ENCODE measurements at regions not wholly inside any gene's neighbourhood (a gene's known extent, or its start where the extent isn't known, plus 50 kb on each side); places are given as distances from the start of the nearest gene placed in this dataset.
"Not testable (repeated sequence)": the region's sequence is repeated elsewhere in the genome, so short reads cannot be mapped to it uniquely, and the experiment has no call there.

DNA sequence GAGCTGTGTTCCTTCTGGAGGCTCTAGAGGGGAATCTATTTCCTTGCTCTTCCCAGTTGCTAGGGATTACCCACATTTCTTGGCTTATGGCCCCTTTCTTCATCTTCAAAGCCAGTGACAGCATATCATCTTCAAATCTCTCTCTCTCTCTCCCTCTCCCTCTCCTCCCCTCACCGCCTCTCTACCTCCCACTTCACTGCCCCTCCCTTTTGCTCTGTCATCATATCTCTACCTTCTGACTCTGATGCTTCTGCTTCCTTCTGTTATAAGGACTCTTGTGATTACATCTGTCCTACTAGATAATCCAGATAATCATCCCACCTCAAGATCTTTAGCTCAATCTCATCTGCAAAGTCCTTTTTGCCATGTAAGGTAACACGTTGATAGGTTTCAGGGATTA, 93.1 kb upstream of the TEX13D start:
- DNase-seq, result no peak

DNA sequence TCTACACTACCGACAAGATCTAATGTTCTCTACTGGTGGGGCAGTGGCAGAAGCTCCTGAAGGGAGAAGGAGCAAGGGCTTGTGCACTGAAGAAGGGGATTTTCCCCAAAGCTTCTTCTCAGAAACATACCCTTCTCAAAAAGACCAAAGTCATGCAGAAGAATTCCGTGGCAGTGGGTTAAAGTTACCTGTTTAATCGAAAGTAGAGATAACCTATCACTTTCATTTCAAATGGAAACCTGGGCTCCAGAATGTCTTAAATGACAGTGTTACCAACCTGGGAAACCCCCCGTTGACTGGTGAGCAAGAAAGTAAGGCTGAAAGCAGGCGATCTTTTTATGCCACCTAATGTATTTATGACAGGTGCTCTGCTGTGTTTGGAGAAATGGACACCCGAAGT, 92.5 kb upstream of the TEX13D start:
- peak; percentile 51 for DNase-seq

DNA sequence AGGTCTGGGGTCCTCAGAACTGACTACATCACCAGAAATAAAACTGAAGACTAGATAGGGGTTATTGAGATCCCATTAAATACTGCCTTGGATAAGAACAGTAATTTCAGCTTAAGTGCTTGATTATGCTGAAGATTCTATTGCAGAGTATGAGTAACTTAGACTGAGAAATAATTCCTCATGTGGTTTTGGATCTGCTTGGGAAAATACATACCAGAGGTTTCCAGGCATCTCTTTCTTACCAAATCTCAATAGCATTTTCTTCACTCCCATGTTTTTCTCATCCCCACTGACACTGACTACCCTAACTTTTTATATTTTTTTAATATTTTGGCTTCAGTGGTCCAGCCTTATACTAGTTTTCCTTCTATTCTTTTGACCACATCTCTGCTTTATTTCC, 92.0 kb upstream of the TEX13D start:
- DNase-seq, result no peak

DNA sequence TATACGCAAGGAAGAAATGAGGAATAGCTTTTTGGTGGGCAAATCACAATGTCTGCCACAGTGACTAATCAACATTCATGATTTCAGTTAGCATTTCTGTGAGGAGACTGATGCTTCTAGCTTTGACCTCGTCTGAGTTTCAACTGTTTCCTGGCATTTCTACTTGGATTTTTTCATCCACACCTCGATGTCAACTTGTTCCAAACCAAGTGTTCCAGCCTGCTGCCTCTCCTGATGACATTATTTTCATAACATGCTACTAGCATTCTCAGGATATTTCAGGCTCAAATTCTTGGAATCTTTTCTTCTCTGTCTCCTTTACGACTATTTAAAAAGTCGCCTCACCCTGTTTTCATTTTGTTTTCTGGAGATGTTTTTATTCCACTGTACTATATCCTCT, 90.3 kb upstream of the TEX13D start:
- no peak for DNase-seq

DNA sequence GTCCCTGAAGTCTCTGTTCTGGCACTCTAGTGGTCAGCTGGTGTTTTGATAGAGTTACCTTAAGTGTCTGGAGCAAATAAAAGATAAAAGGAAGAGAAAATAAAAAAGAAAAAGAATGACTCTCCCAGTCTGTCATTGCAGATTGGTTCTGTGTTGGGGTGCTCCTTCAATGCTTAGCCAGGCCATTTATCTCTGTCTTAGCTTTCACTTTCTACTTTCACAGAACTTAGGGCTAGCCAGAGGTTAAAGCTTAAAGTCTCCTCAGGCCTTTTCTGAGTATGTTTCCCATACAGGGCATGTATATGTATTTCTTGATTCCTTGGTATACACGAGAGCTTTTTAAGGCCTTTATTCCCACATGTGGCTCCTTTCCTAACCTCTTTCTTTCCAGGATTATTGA, 83.1 kb upstream of the TEX13D start:
- DNase-seq, result no peak

DNA sequence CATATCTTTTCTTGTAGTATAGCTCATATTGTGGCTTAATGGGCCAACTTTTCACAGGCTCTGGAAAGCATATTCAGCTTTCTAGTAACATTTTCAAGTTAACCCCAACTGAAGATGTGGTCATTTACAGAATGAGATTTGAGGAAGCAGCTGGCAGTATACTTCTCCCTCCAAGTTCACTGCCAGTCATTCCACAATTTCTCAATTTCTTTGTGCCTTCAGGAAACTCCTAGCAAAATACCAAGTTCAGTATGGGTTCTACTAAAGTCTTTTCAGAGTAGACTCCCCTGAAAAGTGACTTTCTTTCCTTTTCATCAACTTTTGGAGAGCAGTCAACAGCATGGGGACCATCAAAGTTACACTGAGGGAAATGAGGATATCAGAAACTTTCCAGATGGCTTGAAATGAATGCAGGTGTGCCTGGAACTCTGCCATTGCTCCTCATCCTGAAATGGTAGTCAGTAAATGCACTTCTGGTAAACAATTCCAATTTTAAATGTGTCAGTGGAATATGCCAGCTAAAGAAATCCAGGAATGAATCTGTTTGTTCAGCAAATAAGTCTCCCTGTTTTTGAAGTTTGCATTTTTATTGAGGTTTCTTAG, 81.5 kb upstream of the TEX13D start:
- DNase-seq, result no peak

DNA sequence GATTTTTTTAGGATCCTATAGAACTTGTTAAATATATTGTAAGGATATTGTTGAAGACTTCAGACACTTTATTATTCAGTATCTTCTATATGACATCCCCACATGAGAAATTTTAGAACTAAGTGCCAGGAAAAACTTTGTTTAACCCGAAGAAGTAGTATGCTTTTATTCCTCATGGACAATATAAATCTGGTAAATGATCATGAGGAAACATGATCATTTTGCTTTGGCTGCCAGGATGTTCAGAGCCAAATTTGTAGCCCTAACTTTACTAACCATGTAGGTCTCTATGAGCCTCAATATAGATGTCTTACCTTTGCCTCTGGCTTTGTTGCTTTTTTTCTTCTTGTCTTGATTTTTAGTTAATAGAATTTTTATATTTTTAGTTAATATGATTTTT, 77.8 kb upstream of the TEX13D start:
- no peak for DNase-seq

DNA sequence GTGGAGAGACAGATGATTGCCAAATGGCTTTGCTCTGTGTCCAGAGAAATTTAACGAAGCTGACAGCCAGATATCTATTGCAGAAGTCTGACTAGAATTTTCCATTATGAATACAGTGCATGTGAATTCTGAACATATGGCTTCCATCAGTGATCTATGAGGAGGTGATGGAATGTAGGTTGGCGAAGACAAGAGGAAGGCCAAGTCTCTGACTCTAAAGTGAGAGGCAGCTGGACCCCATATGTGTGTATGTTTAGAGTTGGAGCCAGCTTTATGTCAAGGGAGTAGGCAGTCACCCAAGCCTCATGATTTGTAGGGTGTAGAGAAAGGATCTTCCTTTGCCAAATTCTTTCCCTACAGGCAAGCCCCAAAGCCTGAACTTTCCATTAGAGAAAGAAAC, 76.2 kb upstream of the TEX13D start:
- DNase-seq, result no peak

DNA sequence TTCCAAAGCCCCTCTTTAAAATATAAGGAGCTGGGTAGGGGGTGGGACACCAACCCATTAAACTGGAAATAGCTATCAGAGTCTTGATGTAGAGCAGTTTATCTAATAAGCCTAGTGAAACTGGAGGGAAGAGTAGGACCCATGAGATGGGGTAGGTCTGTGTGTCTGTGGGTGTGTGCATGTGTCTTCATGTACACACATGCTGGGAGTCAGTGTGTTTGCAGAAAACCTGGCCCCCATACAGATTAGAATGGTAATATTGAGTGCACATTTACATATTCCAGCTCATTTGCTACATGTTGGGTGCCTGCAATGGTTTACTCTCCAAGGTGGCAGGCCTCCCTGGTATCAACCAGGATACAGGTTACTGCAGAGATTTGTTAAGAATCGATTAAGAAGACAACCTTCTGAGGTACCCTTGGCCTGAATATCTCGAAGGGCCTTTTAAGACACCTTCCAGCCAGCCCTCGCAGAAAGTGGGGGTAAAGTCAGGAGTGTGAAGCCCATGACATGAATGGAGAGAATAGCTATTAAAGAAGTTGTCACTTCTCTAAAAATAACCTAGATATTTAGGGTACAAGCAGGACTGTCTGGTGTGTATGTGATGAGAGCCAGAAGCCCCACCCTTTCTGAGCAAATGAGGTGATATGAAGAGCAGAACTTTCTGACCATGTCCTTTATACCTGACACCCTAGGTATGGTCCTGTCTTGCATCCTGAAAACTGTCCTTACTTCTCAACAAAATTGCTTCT, 75.7 kb upstream of the TEX13D start:
- DNase-seq, result no peak

DNA sequence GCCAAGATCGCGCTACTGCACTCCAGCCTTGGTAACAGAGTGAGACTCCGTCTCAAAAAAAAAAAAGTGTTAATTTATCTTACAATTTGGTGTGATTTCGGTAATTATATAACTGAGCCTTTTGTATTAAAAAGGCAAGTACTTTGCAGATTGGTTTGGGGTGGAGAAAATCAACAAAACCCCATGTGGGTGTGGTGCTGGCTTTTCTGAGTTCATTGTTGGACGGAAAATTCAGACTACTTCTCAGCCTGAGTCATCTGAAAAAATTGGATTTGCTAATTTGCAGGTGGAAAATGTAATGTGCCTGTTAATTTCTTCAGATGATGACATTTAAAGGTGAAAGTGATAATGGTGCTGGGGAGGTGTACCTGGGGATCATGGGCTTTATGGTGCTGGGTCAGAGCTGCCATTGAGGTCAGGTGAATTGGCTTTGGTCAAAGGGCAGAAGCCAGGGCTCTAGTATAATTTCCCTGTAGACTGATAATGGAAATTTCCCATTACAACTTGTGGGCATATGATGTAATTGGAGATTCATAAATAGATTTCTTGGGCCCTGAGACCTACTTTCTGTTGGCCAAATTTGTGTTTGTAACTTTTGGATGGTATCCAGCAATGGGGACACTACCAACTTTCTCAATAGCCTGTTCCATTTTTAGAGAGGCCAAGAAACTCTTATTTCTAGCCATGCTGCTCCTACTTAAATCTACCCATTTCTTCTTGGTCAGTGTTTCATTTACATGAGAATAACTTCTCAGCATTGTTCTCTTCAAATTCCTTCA, 74.3 kb upstream of the TEX13D start:
- DNase-seq, result no peak

DNA sequence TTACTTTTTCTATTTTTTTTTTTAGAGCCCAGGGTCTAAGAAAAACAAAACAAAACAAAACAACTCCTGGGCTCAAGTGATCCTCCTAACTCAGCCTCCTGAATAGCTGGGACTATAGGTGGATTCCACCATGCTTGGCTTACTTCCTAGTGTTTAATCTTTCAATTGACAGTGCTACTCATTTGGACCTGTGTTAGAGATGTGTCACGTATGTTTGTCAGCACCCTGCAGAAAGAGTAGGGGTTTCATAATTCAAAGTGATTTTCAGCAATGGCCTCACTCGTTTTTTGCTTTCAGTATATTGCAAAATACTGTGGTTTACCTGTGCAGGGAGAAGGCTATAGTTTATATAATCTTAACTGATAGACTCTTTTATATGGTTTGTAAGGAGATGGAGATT, 71.6 kb upstream of the TEX13D start:
- no peak for DNase-seq

DNA sequence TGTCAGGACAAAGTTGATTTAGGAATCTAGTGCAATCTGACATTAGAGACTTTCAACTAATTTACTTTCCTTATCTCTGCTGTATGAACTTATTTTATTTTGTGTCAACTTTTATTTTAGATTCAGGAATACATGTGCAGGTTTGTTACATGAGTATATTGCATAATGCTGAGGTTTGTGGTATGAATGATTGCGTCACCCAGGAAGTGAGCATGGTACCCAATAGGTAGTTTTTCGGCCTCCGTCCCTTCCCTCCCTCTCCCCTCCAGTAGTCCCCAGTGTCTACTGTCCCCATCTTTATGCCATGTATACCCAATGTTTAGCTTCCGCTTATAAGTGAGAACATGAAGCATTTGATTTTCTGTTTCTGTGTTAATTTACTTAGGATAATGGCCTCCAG, 68.7 kb upstream of the TEX13D start:
- no peak for DNase-seq

DNA sequence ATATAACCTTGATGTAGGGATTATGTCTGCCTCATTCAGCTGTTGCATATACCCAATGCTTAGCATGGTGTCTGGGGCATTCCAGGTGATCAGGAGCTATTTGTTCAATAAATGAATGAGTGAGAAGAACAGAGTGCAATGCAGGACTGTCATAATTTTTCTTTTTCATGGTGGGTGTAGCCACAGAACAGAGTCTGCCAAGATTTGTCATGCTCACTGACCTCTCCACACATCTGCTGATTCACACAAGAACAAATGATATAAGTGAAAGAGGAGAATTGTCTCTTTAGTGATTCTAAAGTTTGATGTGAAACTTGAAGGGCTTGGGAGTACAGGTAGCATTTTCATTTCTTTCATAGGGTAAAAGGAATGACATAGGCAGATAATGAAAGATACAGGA, 64.4 kb upstream of the TEX13D start:
- no peak for DNase-seq

DNA sequence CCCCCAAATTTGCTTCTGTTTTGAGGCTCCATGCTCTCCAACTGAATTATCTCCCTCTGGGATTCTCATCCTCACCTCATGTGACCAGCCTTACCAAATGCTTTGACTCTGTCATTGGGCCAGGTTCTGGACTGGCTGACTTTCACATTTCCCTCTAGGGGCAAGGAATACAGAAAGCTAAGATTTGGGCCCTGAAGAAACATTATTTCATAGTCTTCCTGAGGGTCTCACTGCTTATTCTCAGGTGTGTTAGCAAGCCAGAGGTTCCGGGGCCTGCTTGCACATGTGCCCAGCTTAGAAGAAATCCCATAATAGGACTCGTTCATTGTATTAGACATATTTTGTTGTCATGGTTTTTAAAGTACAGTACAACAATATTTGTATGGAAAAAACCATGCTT, 62.6 kb upstream of the TEX13D start:
- no peak for DNase-seq

DNA sequence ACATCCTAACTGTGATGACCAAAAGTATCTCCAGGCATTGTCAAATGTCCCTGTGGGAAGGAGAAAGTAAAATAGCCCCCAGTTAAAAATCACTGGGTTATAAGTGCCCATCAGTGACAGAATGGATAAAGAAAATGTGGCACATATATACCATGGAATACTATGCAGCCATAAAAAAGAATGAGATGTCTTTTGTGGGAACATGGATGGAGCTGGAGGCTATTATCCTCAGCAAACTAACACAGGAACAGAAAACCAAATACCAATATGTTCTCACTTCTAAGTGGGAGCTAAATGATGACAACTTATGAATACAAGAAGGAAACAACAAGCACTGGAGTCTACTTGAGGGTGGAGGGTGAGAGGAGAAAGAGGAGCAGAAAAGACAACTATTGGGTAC, 60.9 kb upstream of the TEX13D start:
- not testable (repeated sequence) for DNase-seq

DNA sequence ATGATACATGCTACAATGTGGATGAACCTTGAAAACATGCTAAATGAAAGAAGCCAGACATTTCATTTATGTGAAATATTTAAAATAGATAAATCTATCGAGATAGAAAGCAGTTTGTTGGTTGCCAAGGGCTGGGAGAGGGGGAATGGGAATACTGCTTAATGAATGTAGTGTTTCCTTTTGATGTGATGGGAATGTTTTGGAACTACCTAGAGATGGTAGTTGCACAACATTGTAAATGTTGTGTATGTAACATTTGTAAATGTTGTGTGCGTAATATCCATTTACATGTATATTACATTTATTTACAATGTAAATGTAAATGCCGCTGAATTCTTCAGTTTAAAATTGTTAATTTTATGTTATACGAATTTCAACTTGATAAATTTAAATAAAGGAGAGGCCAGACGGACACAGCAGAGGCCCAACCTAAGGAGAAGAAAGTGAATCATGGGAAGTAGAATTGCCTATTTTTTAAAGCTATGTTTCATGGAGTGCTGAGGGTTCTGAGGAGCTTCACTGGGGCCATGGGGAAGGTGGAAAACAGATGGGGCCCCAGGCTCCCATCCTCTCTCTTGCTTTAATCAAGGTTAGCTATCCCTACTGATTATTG, 60.0 kb upstream of the TEX13D start:
- no peak for DNase-seq

DNA sequence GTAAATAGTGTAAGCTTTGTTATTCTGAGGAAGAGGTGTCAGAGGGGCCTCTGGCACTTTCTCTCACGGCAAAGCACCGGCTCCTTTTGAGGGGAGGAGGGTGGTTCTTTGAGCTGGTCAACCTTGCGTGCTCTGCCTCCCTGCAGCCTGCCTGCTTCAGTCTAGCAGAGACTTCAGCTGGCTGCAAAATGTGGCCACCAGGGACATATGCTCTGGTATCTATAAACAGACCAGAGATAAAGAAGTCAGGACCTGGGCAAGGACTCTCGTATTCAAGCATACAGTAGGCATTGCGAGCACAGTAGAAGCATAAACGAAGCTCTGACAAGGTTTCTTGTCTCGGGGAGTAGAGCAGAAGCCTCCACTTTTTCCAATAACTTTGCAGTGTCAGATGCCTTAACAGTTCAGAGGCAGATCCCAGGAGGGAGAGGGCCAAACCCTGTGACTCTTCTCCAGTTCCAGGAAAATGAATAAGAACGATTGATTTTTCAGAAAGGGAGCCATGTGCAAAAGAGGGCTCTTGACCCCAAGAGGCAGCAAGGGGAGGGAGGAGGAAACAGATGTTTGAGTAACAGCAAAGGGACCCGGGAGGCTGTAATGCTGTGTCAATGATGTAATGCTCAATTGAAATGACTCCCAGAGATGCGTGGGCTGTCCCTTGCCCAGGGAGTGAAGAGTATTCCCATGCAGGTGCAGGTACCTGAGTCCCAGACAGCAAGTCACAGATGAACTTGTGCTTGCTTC, 57.9 kb upstream of the TEX13D start:
- DNase-seq, result no peak

DNA sequence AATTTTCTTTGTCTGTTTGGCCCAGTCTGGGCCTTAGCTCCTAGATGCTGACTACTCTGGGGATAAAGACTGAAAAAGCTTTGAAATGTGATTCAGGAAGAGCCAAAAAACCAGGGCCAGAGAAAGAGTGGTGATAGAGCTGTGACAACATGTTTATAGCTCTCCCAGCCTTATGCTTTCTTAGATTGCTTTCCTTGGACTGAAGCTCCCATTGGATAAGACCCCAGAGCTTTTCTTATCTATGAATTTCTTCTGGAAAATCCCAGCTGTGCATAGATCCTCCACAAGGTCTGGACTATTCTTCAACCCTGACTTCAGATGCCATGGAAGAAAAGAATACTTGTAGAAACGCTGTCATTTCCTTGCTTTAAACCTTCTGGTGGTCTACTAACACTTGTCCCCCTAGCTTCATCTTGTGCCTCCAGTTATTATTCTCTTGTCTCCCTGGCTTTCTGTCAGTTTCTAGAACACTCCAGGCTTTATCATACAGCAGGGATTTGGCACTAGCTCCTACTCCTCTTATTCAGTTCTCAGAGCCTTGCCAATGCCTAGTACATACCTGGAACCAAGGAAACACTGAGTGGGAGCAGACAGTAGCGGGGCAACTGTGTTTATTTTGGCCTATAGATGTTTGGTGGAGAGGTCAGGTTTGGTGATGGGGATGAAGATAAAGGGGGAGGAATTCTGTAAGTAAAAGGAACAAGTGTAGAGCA, 57.1 kb upstream of the TEX13D start:
- DNase-seq, result no peak

DNA sequence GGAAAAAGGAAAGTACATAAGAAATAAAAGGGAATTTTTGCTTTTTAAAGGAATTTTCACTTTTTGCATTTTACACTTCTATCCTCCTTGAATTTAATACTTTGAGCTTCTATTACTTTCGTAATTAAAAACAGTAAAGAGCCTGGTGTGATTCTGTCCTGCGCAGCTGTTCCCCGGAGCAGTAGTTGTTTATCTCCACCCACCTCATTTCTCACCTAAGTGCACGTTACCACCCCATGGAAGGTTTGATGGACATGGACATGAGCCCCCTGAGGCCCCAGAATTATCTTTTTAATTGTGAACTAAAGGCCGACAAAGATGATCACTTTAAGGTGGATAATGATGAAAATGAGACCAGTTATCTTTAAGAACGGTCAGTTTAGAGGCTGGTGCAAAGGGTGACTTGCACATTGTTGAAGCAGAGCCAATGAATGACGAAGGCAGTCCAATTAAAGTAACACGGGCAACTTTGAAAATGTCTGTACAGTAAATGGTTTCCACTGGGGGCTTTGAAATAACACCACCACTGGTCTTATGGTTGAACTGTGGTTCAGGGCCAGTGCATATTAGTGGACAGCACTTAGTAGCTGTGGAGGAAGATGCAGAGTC, 52.1 kb upstream of the TEX13D start:
- DNase-seq, result no peak

DNA sequence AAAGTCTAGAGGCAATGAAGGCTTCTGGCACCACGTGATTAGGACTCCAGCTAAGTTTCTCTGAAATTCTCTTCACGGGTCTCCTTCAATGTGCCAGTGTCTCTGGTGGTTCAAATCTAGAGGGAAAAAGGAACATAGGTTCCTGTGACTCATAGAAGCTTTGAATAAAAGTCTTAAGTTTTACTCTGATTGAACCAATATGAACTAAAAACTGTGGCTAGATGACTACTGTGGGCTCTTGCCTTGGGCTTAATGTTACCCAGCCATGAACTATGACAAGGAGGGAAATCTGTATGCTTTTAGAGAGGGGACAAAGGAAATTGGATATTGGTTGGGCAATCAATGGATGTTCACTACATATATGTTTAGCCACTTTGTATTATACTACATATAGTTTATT, 49.9 kb upstream of the TEX13D start:
- no peak for DNase-seq
